GM13976 (cell line): ENCODE measurements at regions not wholly inside any gene's neighbourhood (a gene's known extent, or its start where the extent isn't known, plus 50 kb on each side); places are given as distances from the start of the nearest gene placed in this dataset.

Experiments
- DNase-seq: peaks from one replicate; pipeline ENCODE4 v3.0.0; 2012; ENCODE audit warnings: low spot score
- CTCF ChIP-seq: IDR thresholded peaks from 2 replicates; pipeline ENCODE4 v1.5.1; 2012; ENCODE audit warnings: borderline replicate concordance, mild to moderate bottlenecking; ENCODE audit not compliant: insufficient read depth; ENCODE audit errors: extremely low read depth, missing control alignments, control extremely low read depth
- in situ Hi-C: fragments of 300-500 bp; cut with MboI; formaldehyde crosslinking; loops from one replicate; pipeline ENCODE4 v1.12.0; 2022; ENCODE audit warnings: low sequenced_read_pairs, mixed read lengths, inconsistent platforms; ENCODE audit not compliant: unreplicated experiment

- in situ Hi-C loops: no loop called here
- no peak for TF ChIP-seq CTCF
- DNase-seq: no peak
Observed at GRCh38 chr3:70606018-70606417, 293.6 kb upstream of the MDFIC2 start.

DNA sequence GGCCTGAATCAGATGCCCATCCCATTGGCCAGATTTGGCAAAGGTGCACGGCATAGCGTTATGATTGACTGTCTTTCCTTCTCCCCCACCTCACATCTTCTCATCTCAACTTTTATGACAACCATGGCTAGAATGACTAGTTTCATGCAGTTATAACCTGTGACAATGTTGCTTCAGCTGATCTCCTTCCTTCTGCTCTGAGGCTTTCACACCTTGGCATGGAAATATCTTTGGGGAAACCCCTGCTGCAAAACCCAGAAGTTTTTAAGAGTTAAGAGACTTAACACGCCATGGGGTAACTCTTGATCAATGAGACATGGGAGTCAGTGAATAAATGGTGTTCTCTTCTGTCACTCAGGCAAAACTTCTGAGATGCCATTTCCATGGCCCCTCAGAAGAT, 290.7 kb upstream of the MDFIC2 start:
- in situ Hi-C loops: no loop called here
- no peak for DNase-seq
- TF ChIP-seq CTCF: no peak

GRCh38 chr3:70597312-70597711, 284.9 kb upstream of the MDFIC2 start:
- DNase-seq: no peak
- TF ChIP-seq CTCF: no peak
- in situ Hi-C loops: no loop called here

GRCh38 chr3:70583682-70584081, 271.2 kb upstream of the MDFIC2 start:
- in situ Hi-C loops: no loop called here
- DNase-seq: no peak
- TF ChIP-seq CTCF: no peak

GRCh38 chr3:70582803-70583202, 270.4 kb upstream of the MDFIC2 start:
- in situ Hi-C loops: no loop called here
- TF ChIP-seq CTCF: no peak
- DNase-seq: no peak

- no peak for DNase-seq
- in situ Hi-C loops: no loop called here
- TF ChIP-seq CTCF: no peak
Observed at GRCh38 chr3:70580021-70580420, 267.6 kb upstream of the MDFIC2 start.

DNA sequence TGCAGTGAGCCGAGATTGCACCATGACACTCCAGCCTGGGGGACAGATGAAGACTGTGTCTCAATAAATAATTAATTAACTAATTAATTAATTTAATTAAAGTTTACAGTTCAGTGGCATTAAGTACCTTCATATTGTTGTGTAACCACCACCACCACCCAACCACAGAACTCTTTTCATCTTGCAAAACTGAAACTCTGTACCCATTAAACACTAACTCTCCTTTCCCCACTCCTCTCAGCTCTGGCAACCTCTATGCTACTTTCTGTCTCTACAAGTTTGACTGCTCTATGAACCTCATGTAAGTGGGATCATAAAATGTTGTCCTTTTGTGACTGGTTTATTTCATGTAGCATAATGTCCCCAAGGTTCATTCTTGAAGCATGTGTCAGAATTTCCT, 259.3 kb upstream of the MDFIC2 start:
- in situ Hi-C loops: no loop called here
- no peak for TF ChIP-seq CTCF

More for the DNA sequence above, 259.3 kb upstream of the MDFIC2 start:
- no peak for DNase-seq
